ENCODE measurements at regions not wholly inside any gene's neighbourhood (a gene's known extent, or its start where the extent isn't known, plus 50 kb on each side); places are given as distances from the start of the nearest gene placed in this dataset.

- TF ChIP-seq CTCF (IDR thresholded peaks at IDR 0.05; ENCODE audit: control insufficient read depth, insufficient read depth, low read depth, low read length, missing control alignments) = no peak
- DNase-seq (ENCODE audit: low read depth) = no peak
- H3K4me3 ChIP-seq (ENCODE audit: control insufficient read depth, low read depth, low read length) = no peak overlapping the region
Observed at GRCh38 chr12:14275886-14276285, 89.6 kb upstream of the ATF7IP start.

GRCh38 chr12:14278294-14278953 lies 87.1 kb upstream of the ATF7IP start:
- TF ChIP-seq CTCF (IDR thresholded peaks at IDR 0.05; ENCODE audit: control insufficient read depth, insufficient read depth, low read depth, low read length, missing control alignments) = no peak
- no peak overlapping the region for H3K4me3 ChIP-seq (ENCODE audit: control insufficient read depth, low read depth, low read length)
- no peak for DNase-seq (ENCODE audit: low read depth)

GRCh38 chr12:14279845-14280244 lies 85.6 kb upstream of the ATF7IP start:
- no peak for TF ChIP-seq CTCF (IDR thresholded peaks at IDR 0.05; ENCODE audit: control insufficient read depth, insufficient read depth, low read depth, low read length, missing control alignments)
- no peak overlapping the region for H3K4me3 ChIP-seq (ENCODE audit: control insufficient read depth, low read depth, low read length)
- DNase-seq (ENCODE audit: low read depth) = no peak

GRCh38 chr12:14280921-14281320 lies 84.6 kb upstream of the ATF7IP start:
- no peak for TF ChIP-seq CTCF (IDR thresholded peaks at IDR 0.05; ENCODE audit: control insufficient read depth, insufficient read depth, low read depth, low read length, missing control alignments)
- H3K4me3 ChIP-seq (ENCODE audit: control insufficient read depth, low read depth, low read length) = no peak overlapping the region
- no peak for DNase-seq (ENCODE audit: low read depth)

GRCh38 chr12:14281539-14281938 lies 83.9 kb upstream of the ATF7IP start:
- no peak overlapping the region for H3K4me3 ChIP-seq (ENCODE audit: control insufficient read depth, low read depth, low read length)
- DNase-seq (ENCODE audit: low read depth) = no peak
- no peak for TF ChIP-seq CTCF (IDR thresholded peaks at IDR 0.05; ENCODE audit: control insufficient read depth, insufficient read depth, low read depth, low read length, missing control alignments)

GRCh38 chr12:14283489-14284144 lies 81.9 kb upstream of the ATF7IP start:
- no peak for DNase-seq (ENCODE audit: low read depth)
- no peak overlapping the region for H3K4me3 ChIP-seq (ENCODE audit: control insufficient read depth, low read depth, low read length)
- no peak for TF ChIP-seq CTCF (IDR thresholded peaks at IDR 0.05; ENCODE audit: control insufficient read depth, insufficient read depth, low read depth, low read length, missing control alignments)

All from AG09309 (cell line).